ENCODE measurements at regions not wholly inside any gene's neighbourhood (a gene's known extent, or its start where the extent isn't known, plus 50 kb on each side); places are given as distances from the start of the nearest gene placed in this dataset.
A peak's percentile ranks its signal among the peaks of the same experiment; 100 is the strongest.

DNA sequence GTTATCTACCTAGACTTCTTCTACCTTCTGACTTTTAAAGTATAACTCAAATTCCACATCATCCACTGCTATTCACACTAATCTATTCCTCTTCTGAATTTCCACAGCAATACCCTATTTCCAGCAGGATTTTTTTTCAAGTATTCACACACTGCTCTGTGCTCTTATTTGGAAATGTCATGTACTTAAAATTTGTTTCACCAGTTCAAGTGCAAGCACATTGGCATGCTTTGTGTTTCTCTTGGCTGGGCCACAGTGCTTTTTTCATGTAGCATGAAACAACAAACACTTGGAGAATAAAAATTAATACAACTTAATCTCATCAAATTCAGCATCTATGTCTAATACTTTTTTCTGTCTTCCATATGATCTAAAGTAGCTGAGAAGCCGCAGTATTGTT, 161.8 kb upstream of the PCDH18 start:
- H3K4me3 Mint-ChIP-seq (ENCODE audit: unreplicated experiment) = no peak overlapping the region
- DNase-seq (ENCODE audit: extremely low spot score, unreplicated experiment) = no peak

DNA sequence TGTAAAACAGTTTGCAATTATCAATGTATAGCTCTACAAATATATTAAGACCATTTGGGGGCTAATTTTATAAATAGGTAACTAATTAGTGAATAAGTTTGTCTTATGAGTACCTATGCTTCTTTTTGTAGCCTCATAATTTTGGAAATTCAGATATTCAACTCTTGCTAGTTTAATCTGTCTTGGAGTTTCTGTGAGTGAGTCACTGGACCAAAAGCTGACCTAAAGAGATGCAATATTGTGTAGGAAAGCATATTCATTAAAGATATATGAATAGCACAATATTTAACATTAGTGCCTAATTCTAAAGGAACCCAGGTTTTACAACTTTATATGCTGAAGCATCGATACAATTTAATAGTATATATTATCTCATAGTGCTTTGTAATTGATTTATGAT, 161.3 kb upstream of the PCDH18 start:
- Mint-ChIP-seq H3K27ac (ENCODE audit: unreplicated experiment) (no peak overlapping the region), H3K9me3 (ENCODE audit: unreplicated experiment) (no peaks in the 10 kb centered on the region), H3K4me1 (ENCODE audit: unreplicated experiment) (peaks cover 25% of the 10 kb centered on the region), H3K4me3 (ENCODE audit: unreplicated experiment) (no peak overlapping the region), H3K27me3 (ENCODE audit: unreplicated experiment) (no peaks in the 10 kb centered on the region), H3K36me3 (ENCODE audit: unreplicated experiment) (no peaks in the 10 kb centered on the region)
- TF ChIP-seq, protein P1, sequence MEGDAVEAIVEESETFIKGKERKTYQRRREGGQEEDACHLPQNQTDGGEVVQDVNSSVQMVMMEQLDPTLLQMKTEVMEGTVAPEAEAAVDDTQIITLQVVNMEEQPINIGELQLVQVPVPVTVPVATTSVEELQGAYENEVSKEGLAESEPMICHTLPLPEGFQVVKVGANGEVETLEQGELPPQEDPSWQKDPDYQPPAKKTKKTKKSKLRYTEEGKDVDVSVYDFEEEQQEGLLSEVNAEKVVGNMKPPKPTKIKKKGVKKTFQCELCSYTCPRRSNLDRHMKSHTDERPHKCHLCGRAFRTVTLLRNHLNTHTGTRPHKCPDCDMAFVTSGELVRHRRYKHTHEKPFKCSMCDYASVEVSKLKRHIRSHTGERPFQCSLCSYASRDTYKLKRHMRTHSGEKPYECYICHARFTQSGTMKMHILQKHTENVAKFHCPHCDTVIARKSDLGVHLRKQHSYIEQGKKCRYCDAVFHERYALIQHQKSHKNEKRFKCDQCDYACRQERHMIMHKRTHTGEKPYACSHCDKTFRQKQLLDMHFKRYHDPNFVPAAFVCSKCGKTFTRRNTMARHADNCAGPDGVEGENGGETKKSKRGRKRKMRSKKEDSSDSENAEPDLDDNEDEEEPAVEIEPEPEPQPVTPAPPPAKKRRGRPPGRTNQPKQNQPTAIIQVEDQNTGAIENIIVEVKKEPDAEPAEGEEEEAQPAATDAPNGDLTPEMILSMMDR (IDR thresholded peaks at IDR 0.05) = no peak
- no peak for DNase-seq (ENCODE audit: extremely low spot score, unreplicated experiment)

More for the DNA sequence above, 161.8 kb upstream of the PCDH18 start:
- TF ChIP-seq, protein P1 (IDR thresholded peaks at IDR 0.05) = no peak
- Mint-ChIP-seq H3K9me3 (ENCODE audit: unreplicated experiment) (no peaks in the 10 kb centered on the region), H3K27me3 (ENCODE audit: unreplicated experiment) (no peaks in the 10 kb centered on the region), H3K36me3 (ENCODE audit: unreplicated experiment) (no peaks in the 10 kb centered on the region), H3K4me1 (ENCODE audit: unreplicated experiment) (peaks cover 27% of the 10 kb centered on the region), H3K27ac (ENCODE audit: unreplicated experiment) (peak overlapping the region; percentile 56)

DNA sequence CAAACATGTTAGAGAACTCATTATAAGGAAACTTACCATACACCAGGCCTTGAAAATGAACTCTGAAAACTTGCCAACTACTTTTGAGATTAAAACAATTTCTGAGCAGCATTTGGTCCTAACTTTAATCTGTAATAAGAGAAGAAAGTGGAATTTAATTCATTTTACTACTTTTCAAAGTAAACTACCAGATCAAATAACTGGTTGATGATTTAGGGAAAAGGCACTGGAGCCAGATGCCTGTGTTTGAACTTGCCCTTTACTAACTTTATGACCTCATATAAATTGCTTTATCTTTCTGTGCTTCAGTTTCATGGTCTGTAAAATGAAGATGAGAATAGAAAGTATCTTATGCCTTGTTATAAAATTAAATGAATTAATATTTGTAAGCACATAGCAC, 159.9 kb upstream of the PCDH18 start:
- Mint-ChIP-seq H3K4me1 (ENCODE audit: unreplicated experiment) (peaks cover 30% of the 10 kb centered on the region), H3K27ac (ENCODE audit: unreplicated experiment) (no peak overlapping the region), H3K4me3 (ENCODE audit: unreplicated experiment) (no peak overlapping the region), H3K9me3 (ENCODE audit: unreplicated experiment) (no peaks in the 10 kb centered on the region), H3K36me3 (ENCODE audit: unreplicated experiment) (no peaks in the 10 kb centered on the region), H3K27me3 (ENCODE audit: unreplicated experiment) (no peaks in the 10 kb centered on the region)
- TF ChIP-seq, protein P1 (IDR thresholded peaks at IDR 0.05) = no peak
- no peak for DNase-seq (ENCODE audit: extremely low spot score, unreplicated experiment)

DNA sequence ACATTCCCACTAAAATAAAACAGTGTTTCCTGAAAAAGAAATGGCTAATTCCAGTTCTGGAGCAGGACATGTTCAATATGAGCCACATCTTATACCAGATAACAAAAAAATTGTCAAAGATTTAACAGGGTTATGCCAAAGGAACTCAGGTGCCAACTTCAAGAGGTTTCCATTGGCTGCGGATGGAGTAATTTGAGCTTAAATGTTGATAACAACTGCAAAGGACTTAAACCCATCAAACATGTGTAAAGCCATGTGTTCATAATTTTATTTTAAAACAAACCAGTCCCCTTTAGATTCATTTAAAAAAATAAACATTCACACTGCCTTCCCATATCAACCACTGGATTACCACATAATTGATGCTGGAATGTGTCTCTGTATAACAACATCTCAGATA, 156.4 kb upstream of the PCDH18 start:
- Mint-ChIP-seq H3K9me3 (ENCODE audit: unreplicated experiment) (no peaks in the 10 kb centered on the region), H3K4me1 (ENCODE audit: unreplicated experiment) (peaks cover 38% of the 10 kb centered on the region), H3K36me3 (ENCODE audit: unreplicated experiment) (no peaks in the 10 kb centered on the region), H3K27ac (ENCODE audit: unreplicated experiment) (no peak overlapping the region), H3K4me3 (ENCODE audit: unreplicated experiment) (no peak overlapping the region), H3K27me3 (ENCODE audit: unreplicated experiment) (no peaks in the 10 kb centered on the region)
- TF ChIP-seq, protein P1 (IDR thresholded peaks at IDR 0.05) = no peak
- no peak for DNase-seq (ENCODE audit: extremely low spot score, unreplicated experiment)

DNA sequence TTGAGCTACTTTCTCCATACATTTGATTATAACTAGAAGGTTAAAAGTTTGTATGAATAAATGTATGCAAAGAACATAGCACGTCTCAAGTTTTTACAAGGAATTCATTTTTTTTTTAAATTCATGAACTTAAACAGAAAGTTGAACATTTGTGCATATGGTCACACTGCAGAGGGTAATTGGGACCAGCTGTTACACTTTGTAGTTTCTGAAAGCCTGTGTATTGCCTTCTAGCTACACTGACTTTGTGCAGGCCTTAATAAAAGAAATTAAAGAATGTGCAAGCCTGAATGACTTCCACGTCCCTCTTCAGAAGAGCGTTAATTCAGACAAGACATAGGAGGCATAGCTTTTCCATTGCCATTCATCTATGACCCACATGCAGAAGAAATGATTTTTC, 153.1 kb upstream of the PCDH18 start:
- Mint-ChIP-seq H3K4me1 (ENCODE audit: unreplicated experiment) (peaks cover 33% of the 10 kb centered on the region), H3K9me3 (ENCODE audit: unreplicated experiment) (peaks cover 1% of the 10 kb centered on the region), H3K27me3 (ENCODE audit: unreplicated experiment) (no peaks in the 10 kb centered on the region), H3K4me3 (ENCODE audit: unreplicated experiment) (no peak overlapping the region), H3K36me3 (ENCODE audit: unreplicated experiment) (no peaks in the 10 kb centered on the region), H3K27ac (ENCODE audit: unreplicated experiment) (peak overlapping the region; percentile 35)
- DNase-seq (ENCODE audit: extremely low spot score, unreplicated experiment) = no peak
- TF ChIP-seq, protein P1 (IDR thresholded peaks at IDR 0.05) = no peak
